HL-60 (cell line): ENCODE measurements at regions not wholly inside any gene's neighbourhood (a gene's known extent, or its start where the extent isn't known, plus 50 kb on each side); places are given as distances from the start of the nearest gene placed in this dataset.

Source experiments
- DNase-seq, 2 experiments: peaks; one replicate each; pipeline ENCODE4 v3.0.0-alpha.2; 2010 to 2020; ENCODE audit warnings: low read depth in 1 of 2, low spot score in 1 of 2
- H3K27ac ChIP-seq: fragments of 250-450 bp; sonication (Bioruptor Pico); replicated peaks from 2 replicates; pipeline ENCODE4 v1.5.1; 2020; ENCODE audit warnings: mild to moderate bottlenecking, moderate library complexity
- H3K27me3 ChIP-seq: fragments of 250-450 bp; sonication (Bioruptor Pico); 2 replicates; pipeline ENCODE4 v1.5.1; 2021; ENCODE audit warnings: mild to moderate bottlenecking, moderate library complexity; ENCODE audit not compliant: insufficient read depth, poor library complexity, severe bottlenecking
- H3K4me3 ChIP-seq: replicated peaks from 2 replicates; pipeline ENCODE4 v1.5.1; 2011; ENCODE audit warnings: mild to moderate bottlenecking, control low read depth, low read length; ENCODE audit not compliant: insufficient read depth
- CTCF ChIP-seq: IDR thresholded peaks from one replicate; pipeline ENCODE4 v1.5.1; 2011; ENCODE audit warnings: low read length, control low read depth, inconsistent platforms; ENCODE audit not compliant: insufficient read depth
- GABPA ChIP-seq: IDR thresholded peaks from 2 replicates; pipeline ENCODE4 v1.6.1; 2012; ENCODE audit warnings: low read depth
- POLR2AphosphoS5 ChIP-seq: IDR thresholded peaks from 2 replicates; pipeline ENCODE4 v1.6.1; 2012; ENCODE audit warnings: low read depth
- SPI1 ChIP-seq: IDR thresholded peaks from 2 replicates; pipeline ENCODE4 v1.6.1; 2012; ENCODE audit warnings: low read depth, mild to moderate bottlenecking, borderline replicate concordance
- TF ChIP-seq, protein P1 (sequence below): IDR thresholded peaks from 2 replicates; pipeline ENCODE4 v1.6.1; 2012; ENCODE audit warnings: low read depth; ENCODE audit not compliant: insufficient replicate concordance

- TF ChIP-seq GABPA (no peak), SPI1 (no peak), CTCF (no peak), POLR2AphosphoS5 (no peak)
- TF ChIP-seq, protein P1, sequence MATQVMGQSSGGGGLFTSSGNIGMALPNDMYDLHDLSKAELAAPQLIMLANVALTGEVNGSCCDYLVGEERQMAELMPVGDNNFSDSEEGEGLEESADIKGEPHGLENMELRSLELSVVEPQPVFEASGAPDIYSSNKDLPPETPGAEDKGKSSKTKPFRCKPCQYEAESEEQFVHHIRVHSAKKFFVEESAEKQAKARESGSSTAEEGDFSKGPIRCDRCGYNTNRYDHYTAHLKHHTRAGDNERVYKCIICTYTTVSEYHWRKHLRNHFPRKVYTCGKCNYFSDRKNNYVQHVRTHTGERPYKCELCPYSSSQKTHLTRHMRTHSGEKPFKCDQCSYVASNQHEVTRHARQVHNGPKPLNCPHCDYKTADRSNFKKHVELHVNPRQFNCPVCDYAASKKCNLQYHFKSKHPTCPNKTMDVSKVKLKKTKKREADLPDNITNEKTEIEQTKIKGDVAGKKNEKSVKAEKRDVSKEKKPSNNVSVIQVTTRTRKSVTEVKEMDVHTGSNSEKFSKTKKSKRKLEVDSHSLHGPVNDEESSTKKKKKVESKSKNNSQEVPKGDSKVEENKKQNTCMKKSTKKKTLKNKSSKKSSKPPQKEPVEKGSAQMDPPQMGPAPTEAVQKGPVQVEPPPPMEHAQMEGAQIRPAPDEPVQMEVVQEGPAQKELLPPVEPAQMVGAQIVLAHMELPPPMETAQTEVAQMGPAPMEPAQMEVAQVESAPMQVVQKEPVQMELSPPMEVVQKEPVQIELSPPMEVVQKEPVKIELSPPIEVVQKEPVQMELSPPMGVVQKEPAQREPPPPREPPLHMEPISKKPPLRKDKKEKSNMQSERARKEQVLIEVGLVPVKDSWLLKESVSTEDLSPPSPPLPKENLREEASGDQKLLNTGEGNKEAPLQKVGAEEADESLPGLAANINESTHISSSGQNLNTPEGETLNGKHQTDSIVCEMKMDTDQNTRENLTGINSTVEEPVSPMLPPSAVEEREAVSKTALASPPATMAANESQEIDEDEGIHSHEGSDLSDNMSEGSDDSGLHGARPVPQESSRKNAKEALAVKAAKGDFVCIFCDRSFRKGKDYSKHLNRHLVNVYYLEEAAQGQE, result no peak
- DNase-seq, result no peak
- no peak overlapping the region for H3K27ac ChIP-seq
- no peaks in the 10 kb centered on the region for H3K27me3 ChIP-seq
- H3K4me3 ChIP-seq, result no peak overlapping the region
Measured at GRCh38 chr1:30095051-30095450, 628.3 kb downstream of the MATN1 start.

DNA sequence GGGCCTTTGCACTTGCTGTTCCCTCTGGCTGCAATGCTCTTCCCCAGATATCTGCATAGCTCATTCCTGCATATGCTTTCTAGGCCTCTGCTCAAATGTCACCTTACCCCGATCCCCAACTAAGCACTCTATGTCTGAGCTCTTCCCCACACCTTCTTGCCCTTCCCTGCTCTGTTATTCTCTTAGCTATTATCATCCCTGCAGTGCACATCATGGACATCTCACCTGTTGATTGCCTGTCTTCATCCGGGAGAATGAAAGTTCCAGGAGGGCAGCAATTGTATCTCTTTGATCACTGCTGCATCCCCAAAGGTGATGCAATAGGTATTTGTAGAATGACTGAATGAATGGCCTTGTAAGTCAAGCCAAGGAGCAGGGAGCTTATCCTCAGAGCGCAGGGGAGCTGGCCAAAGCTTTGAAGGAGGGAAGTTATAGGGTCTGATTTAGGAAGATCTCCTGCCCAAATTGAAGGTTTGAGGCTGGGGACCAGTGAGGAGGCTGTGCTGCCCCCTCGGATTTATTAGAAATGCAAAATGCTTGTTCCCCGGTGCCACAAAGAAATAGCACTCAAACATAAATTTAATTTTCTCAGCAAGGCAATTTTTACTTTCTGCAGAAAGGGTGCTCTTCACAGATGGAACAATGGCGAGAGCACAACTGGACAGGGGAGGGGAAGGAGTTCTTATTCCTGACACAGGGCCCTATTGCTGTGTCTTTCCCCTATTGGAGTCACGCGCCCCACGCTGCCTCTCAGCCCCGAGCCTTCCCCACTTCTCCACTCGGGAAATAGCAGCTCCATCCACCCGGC, 631.1 kb downstream of the MATN1 start:
- no peak overlapping the region for H3K4me3 ChIP-seq

GRCh38 chr1:30090162-30090820, 633.1 kb downstream of the MATN1 start:
- DNase-seq, result no peak
- no peaks in the 10 kb centered on the region for H3K27me3 ChIP-seq

More for the DNA sequence above, 631.1 kb downstream of the MATN1 start:
- TF ChIP-seq, protein P1, result no peak
- TF ChIP-seq CTCF (no peak), GABPA (no peak), SPI1 (no peak), POLR2AphosphoS5 (no peak)
- Histone ChIP-seq H3K27ac (no peak overlapping the region), H3K27me3 (no peaks in the 10 kb centered on the region)
- no peak for DNase-seq

More at GRCh38 chr1:30090162-30090820, 633.1 kb downstream of the MATN1 start:
- H3K4me3 ChIP-seq, result no peak overlapping the region
- H3K27ac ChIP-seq, result no peak overlapping the region
- TF ChIP-seq GABPA (no peak), CTCF (no peak), POLR2AphosphoS5 (no peak), SPI1 (no peak)
- TF ChIP-seq, protein P1, result no peak
